ENCODE measurements at regions not wholly inside any gene's neighbourhood (a gene's known extent, or its start where the extent isn't known, plus 50 kb on each side); places are given as distances from the start of the nearest gene placed in this dataset.

GRCh38 chr5:135107986-135108385 is 74.0 kb upstream of the PITX1 start:
- Histone ChIP-seq H3K9me3 (ENCODE audit: low read depth, low read length) (no peaks in the 10 kb centered on the region), H3K4me3 (no peak overlapping the region), H3K27ac (no peak overlapping the region), H3K9ac (ENCODE audit: insufficient read length) (no peak overlapping the region), H3K36me3 (ENCODE audit: insufficient read depth, low read length) (no peaks in the 10 kb centered on the region)
- TF ChIP-seq POLR2AphosphoS5 (IDR thresholded peaks at IDR 0.05; ENCODE audit: borderline replicate concordance, low read depth, low read length) (no peak), FOXP2 (optimal IDR thresholded peaks at IDR 0.05; ENCODE audit: control extremely low read depth, extremely low read length, insufficient read depth) (no peak)
- no peak for DNase-seq (ENCODE audit: low read depth, low spot score)

- no peak for DNase-seq (ENCODE audit: low read depth, low spot score)
- no peaks in the 10 kb centered on the region for H3K36me3 ChIP-seq (ENCODE audit: insufficient read depth, low read length)
- H3K9ac ChIP-seq (ENCODE audit: insufficient read length) = no peak overlapping the region
- TF ChIP-seq EZH2 (IDR thresholded peaks at IDR 0.05) = no peak
- no peak for TF ChIP-seq FOXP2 (optimal IDR thresholded peaks at IDR 0.05; ENCODE audit: control extremely low read depth, extremely low read length, insufficient read depth)
- TF ChIP-seq POLR2AphosphoS5 (IDR thresholded peaks at IDR 0.05; ENCODE audit: borderline replicate concordance, low read depth, low read length) = no peak
- no peak overlapping the region for H3K4me3 ChIP-seq
- H3K9me3 ChIP-seq (ENCODE audit: low read depth, low read length) = no peaks in the 10 kb centered on the region
- no peak overlapping the region for H3K27ac ChIP-seq
Observed at GRCh38 chr5:135106610-135107471, 72.8 kb upstream of the PITX1 start.

- Histone ChIP-seq H3K9ac (ENCODE audit: insufficient read length) (no peak overlapping the region), H3K36me3 (ENCODE audit: insufficient read depth, low read length) (no peaks in the 10 kb centered on the region), H3K9me3 (ENCODE audit: low read depth, low read length) (no peaks in the 10 kb centered on the region), H3K4me3 (no peak overlapping the region), H3K27ac (no peak overlapping the region)
- DNase-seq (ENCODE audit: low read depth, low spot score) = no peak
- TF ChIP-seq POLR2AphosphoS5 (IDR thresholded peaks at IDR 0.05; ENCODE audit: borderline replicate concordance, low read depth, low read length) (no peak), EZH2 (IDR thresholded peaks at IDR 0.05) (no peak), FOXP2 (optimal IDR thresholded peaks at IDR 0.05; ENCODE audit: control extremely low read depth, extremely low read length, insufficient read depth) (no peak)
Observed at GRCh38 chr5:135106136-135106535, 72.1 kb upstream of the PITX1 start.

GRCh38 chr5:135105105-135105484 is 71.1 kb upstream of the PITX1 start:
- H3K9ac ChIP-seq (ENCODE audit: insufficient read length) = no peak overlapping the region
- no peak overlapping the region for H3K4me3 ChIP-seq
- no peaks in the 10 kb centered on the region for H3K9me3 ChIP-seq (ENCODE audit: low read depth, low read length)
- H3K36me3 ChIP-seq (ENCODE audit: insufficient read depth, low read length) = no peaks in the 10 kb centered on the region
- no peak for DNase-seq (ENCODE audit: low read depth, low spot score)
- H3K27ac ChIP-seq = no peak overlapping the region
- TF ChIP-seq EZH2 (IDR thresholded peaks at IDR 0.05) (no peak), POLR2AphosphoS5 (IDR thresholded peaks at IDR 0.05; ENCODE audit: borderline replicate concordance, low read depth, low read length) (no peak), FOXP2 (optimal IDR thresholded peaks at IDR 0.05; ENCODE audit: control extremely low read depth, extremely low read length, insufficient read depth) (no peak)

GRCh38 chr5:135103575-135103853 is 69.5 kb upstream of the PITX1 start:
- H3K27ac ChIP-seq = no peak overlapping the region
- no peaks in the 10 kb centered on the region for H3K9me3 ChIP-seq (ENCODE audit: low read depth, low read length)
- no peak for TF ChIP-seq FOXP2 (optimal IDR thresholded peaks at IDR 0.05; ENCODE audit: control extremely low read depth, extremely low read length, insufficient read depth)
- TF ChIP-seq EZH2 (IDR thresholded peaks at IDR 0.05) = no peak
- no peak for TF ChIP-seq POLR2AphosphoS5 (IDR thresholded peaks at IDR 0.05; ENCODE audit: borderline replicate concordance, low read depth, low read length)
- no peak for DNase-seq (ENCODE audit: low read depth, low spot score)
- H3K9ac ChIP-seq (ENCODE audit: insufficient read length) = no peak overlapping the region
- H3K4me3 ChIP-seq = no peak overlapping the region
- H3K36me3 ChIP-seq (ENCODE audit: insufficient read depth, low read length) = no peaks in the 10 kb centered on the region

GRCh38 chr5:135102716-135103574 is 68.9 kb upstream of the PITX1 start:
- Histone ChIP-seq H3K9ac (ENCODE audit: insufficient read length) (no peak overlapping the region), H3K36me3 (ENCODE audit: insufficient read depth, low read length) (no peaks in the 10 kb centered on the region), H3K9me3 (ENCODE audit: low read depth, low read length) (no peaks in the 10 kb centered on the region), H3K27ac (no peak overlapping the region), H3K4me3 (no peak overlapping the region)
- TF ChIP-seq POLR2AphosphoS5 (IDR thresholded peaks at IDR 0.05; ENCODE audit: borderline replicate concordance, low read depth, low read length) (no peak), EZH2 (IDR thresholded peaks at IDR 0.05) (no peak), FOXP2 (optimal IDR thresholded peaks at IDR 0.05; ENCODE audit: control extremely low read depth, extremely low read length, insufficient read depth) (no peak)
- no peak for DNase-seq (ENCODE audit: low read depth, low spot score)

- no peak overlapping the region for H3K27ac ChIP-seq
- no peak for DNase-seq (ENCODE audit: low read depth, low spot score)
- H3K4me3 ChIP-seq = no peak overlapping the region
- TF ChIP-seq EZH2 (IDR thresholded peaks at IDR 0.05) (no peak), POLR2AphosphoS5 (IDR thresholded peaks at IDR 0.05; ENCODE audit: borderline replicate concordance, low read depth, low read length) (no peak), FOXP2 (optimal IDR thresholded peaks at IDR 0.05; ENCODE audit: control extremely low read depth, extremely low read length, insufficient read depth) (no peak)
- H3K36me3 ChIP-seq (ENCODE audit: insufficient read depth, low read length) = no peaks in the 10 kb centered on the region
- no peaks in the 10 kb centered on the region for H3K9me3 ChIP-seq (ENCODE audit: low read depth, low read length)
- H3K9ac ChIP-seq (ENCODE audit: insufficient read length) = no peak overlapping the region
Observed at GRCh38 chr5:135100431-135100830, 66.4 kb upstream of the PITX1 start.

GRCh38 chr5:135100011-135100410 is 66.0 kb upstream of the PITX1 start:
- Histone ChIP-seq H3K36me3 (ENCODE audit: insufficient read depth, low read length) (no peaks in the 10 kb centered on the region), H3K4me3 (no peak overlapping the region), H3K9me3 (ENCODE audit: low read depth, low read length) (no peaks in the 10 kb centered on the region), H3K9ac (ENCODE audit: insufficient read length) (no peak overlapping the region), H3K27ac (no peak overlapping the region)
- no peak for DNase-seq (ENCODE audit: low read depth, low spot score)
- TF ChIP-seq FOXP2 (optimal IDR thresholded peaks at IDR 0.05; ENCODE audit: control extremely low read depth, extremely low read length, insufficient read depth) (no peak), EZH2 (IDR thresholded peaks at IDR 0.05) (no peak), POLR2AphosphoS5 (IDR thresholded peaks at IDR 0.05; ENCODE audit: borderline replicate concordance, low read depth, low read length) (no peak)

All from SK-N-MC (cell line).